Ovary (tissue), 3 donors: ENCODE measurements at regions not wholly inside any gene's neighbourhood (a gene's known extent, or its start where the extent isn't known, plus 50 kb on each side); places are given as distances from the start of the nearest gene placed in this dataset.

Experiments
- POLR2A ChIP-seq: fragments of 450-650 bp; IDR thresholded peaks from one replicate; pipeline ENCODE4 v1.6.1; 2017; ENCODE audit warnings: antibody characterized with exemption, mild to moderate bottlenecking, moderate library complexity
- TF ChIP-seq, protein P1 (sequence below), 3 donors: fragments of 450-650 bp in 2 of 3; fragments of 200-600 bp in 1 of 3; IDR thresholded peaks; one replicate each; pipeline versions ENCODE4 v1.5.1 to v1.8.0; 2016 to 2022; ENCODE audit warnings: antibody characterized with exemption in 3 of 3, mild to moderate bottlenecking in 1 of 3
- donor health status: DM: no; HTN: no; CAD: no.

DNA sequence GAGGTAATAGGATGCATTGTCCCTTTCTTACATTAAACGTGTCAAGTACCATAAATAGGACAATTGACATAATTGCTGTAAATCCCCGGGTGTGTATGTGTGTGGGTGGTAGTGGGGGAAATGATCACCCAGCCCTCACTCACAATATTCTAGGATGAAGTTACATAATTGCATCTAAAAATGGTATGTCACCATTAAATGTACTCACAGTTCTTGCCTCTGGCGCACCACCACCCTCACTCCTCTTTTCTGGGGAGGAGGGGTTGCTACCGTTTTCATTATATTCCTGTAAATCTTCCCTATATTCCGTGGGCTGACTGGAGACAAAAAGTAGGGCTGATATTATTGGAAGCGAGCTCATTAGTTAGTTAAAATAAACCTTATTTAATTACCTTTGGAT is 563.8 kb downstream of the TLR4 start:
- TF ChIP-seq, protein P1, sequence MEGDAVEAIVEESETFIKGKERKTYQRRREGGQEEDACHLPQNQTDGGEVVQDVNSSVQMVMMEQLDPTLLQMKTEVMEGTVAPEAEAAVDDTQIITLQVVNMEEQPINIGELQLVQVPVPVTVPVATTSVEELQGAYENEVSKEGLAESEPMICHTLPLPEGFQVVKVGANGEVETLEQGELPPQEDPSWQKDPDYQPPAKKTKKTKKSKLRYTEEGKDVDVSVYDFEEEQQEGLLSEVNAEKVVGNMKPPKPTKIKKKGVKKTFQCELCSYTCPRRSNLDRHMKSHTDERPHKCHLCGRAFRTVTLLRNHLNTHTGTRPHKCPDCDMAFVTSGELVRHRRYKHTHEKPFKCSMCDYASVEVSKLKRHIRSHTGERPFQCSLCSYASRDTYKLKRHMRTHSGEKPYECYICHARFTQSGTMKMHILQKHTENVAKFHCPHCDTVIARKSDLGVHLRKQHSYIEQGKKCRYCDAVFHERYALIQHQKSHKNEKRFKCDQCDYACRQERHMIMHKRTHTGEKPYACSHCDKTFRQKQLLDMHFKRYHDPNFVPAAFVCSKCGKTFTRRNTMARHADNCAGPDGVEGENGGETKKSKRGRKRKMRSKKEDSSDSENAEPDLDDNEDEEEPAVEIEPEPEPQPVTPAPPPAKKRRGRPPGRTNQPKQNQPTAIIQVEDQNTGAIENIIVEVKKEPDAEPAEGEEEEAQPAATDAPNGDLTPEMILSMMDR (IDR thresholded peaks at IDR 0.05) = no peak
- no peak for TF ChIP-seq POLR2A
